ENCODE measurements at regions not wholly inside any gene's neighbourhood (a gene's known extent, or its start where the extent isn't known, plus 50 kb on each side); places are given as distances from the start of the nearest gene placed in this dataset.

GRCh38 chr12:97127061-97127460 lies 220.0 kb downstream of the NEDD1 start:
- Histone ChIP-seq H3K27ac (ENCODE audit: low read length in 2 of 2) (no peak overlapping the region), H3K4me1 (ENCODE audit: control insufficient read depth in 2 of 2, insufficient read depth in 2 of 2, low read length in 2 of 2) (no peaks in the 10 kb centered on the region), H4K20me1 (ENCODE audit: control insufficient read depth, insufficient read depth, low read length, poor library complexity, severe bottlenecking) (no peaks in the 10 kb centered on the region), H3K9me3 (ENCODE audit: control extremely low read depth in 1 of 3, control insufficient read depth in 2 of 3, insufficient read depth in 1 of 3, low read length in 2 of 3) (no peaks in the 10 kb centered on the region), H3K9ac (ENCODE audit: low read length) (no peak overlapping the region), H3K36me3 (replicated peaks in 1 of 2; ENCODE audit: control extremely low read depth in 1 of 2, control insufficient read depth in 1 of 2, extremely low read depth in 1 of 2, insufficient read depth in 2 of 2, low read length in 1 of 2) (no peaks in the 10 kb centered on the region), H2AFZ (ENCODE audit: insufficient read depth, low read depth, low read length, poor library complexity, severe bottlenecking) (no peak overlapping the region), H3K79me2 (ENCODE audit: control insufficient read depth, insufficient read depth, low read length) (no peaks in the 10 kb centered on the region), H3K4me3 (ENCODE audit: control extremely low read depth in 1 of 5, extremely low read depth in 1 of 5, insufficient read depth in 1 of 5, low read depth in 2 of 5, low read length in 4 of 5) (no peak overlapping the region), H3K4me2 (replicated peaks; ENCODE audit: low read depth, low read length, poor library complexity, severe bottlenecking) (no peak overlapping the region), H3K27me3 (replicated peaks in 1 of 4; ENCODE audit: control extremely low read depth in 1 of 4, control insufficient read depth in 3 of 4, insufficient read depth in 4 of 4, low read length in 3 of 4) (no peaks in the 10 kb centered on the region)
- POLR2A ChIA-PET = no interaction called here
- ATAC-seq (ENCODE audit: low read depth) = no peak
- no peaks in the 10 kb centered on the region for H3K9me3 Mint-ChIP-seq (ENCODE audit: insufficient read depth)
- WGBS (ENCODE audit: insufficient coverage) = 71% methylated on average over 1 of the region's 2 CpGs
- peaks cover 7% of the 10 kb centered on the region for H3K27me3 Mint-ChIP-seq
- no peak overlapping the region for H3K4me3 Mint-ChIP-seq
- DNase-seq = no peak
- H3K27ac Mint-ChIP-seq = no peak overlapping the region
- intact Hi-C loops (cut with micrococcal nuclease) = no loop called here
- H3K4me1 Mint-ChIP-seq = no peaks in the 10 kb centered on the region
- TF ChIP-seq EZH2 (IDR thresholded peaks at IDR 0.05; ENCODE audit: borderline replicate concordance, insufficient read depth, low read depth, low read length, poor library complexity, severe bottlenecking) (no peak), CTCF (IDR thresholded peaks at IDR 0.05) (no peak)
- CTCF ChIA-PET = interaction anchor here (1.0 to 1.7 kb wide), 2 partner anchors 15 to 22 kb away, joined by 3 read pairs; no protein-coding TSS in a partner anchor

- H3K27ac ChIP-seq (ENCODE audit: low read length in 2 of 2) = no peak overlapping the region
- Mint-ChIP-seq H3K4me1 (no peaks in the 10 kb centered on the region), H3K4me3 (no peak overlapping the region), H3K27me3 (peaks cover 9% of the 10 kb centered on the region), H3K9me3 (ENCODE audit: insufficient read depth) (no peaks in the 10 kb centered on the region), H3K27ac (no peak overlapping the region)
- POLR2A ChIA-PET = no interaction called here
- H2AFZ ChIP-seq (ENCODE audit: insufficient read depth, low read depth, low read length, poor library complexity, severe bottlenecking) = no peak overlapping the region
- H3K4me3 ChIP-seq (ENCODE audit: control extremely low read depth in 1 of 5, extremely low read depth in 1 of 5, insufficient read depth in 1 of 5, low read depth in 2 of 5, low read length in 4 of 5) = no peak overlapping the region
- no peak for TF ChIP-seq CTCF (IDR thresholded peaks at IDR 0.05)
- TF ChIP-seq EZH2 (IDR thresholded peaks at IDR 0.05; ENCODE audit: borderline replicate concordance, insufficient read depth, low read depth, low read length, poor library complexity, severe bottlenecking) = no peak
- H3K36me3 ChIP-seq (replicated peaks in 1 of 2; ENCODE audit: control extremely low read depth in 1 of 2, control insufficient read depth in 1 of 2, extremely low read depth in 1 of 2, insufficient read depth in 2 of 2, low read length in 1 of 2) = no peaks in the 10 kb centered on the region
- CTCF ChIA-PET = no interaction called here
- no peaks in the 10 kb centered on the region for H3K79me2 ChIP-seq (ENCODE audit: control insufficient read depth, insufficient read depth, low read length)
- no peaks in the 10 kb centered on the region for H3K9me3 ChIP-seq (ENCODE audit: control extremely low read depth in 1 of 3, control insufficient read depth in 2 of 3, insufficient read depth in 1 of 3, low read length in 2 of 3)
- H3K4me1 ChIP-seq (ENCODE audit: control insufficient read depth in 2 of 2, insufficient read depth in 2 of 2, low read length in 2 of 2) = no peaks in the 10 kb centered on the region
- ATAC-seq (ENCODE audit: low read depth) = no peak
- no CpG with 5 or more reads among the region's 4 CpGs for WGBS (ENCODE audit: insufficient coverage)
- H3K27me3 ChIP-seq (replicated peaks in 1 of 4; ENCODE audit: control extremely low read depth in 1 of 4, control insufficient read depth in 3 of 4, insufficient read depth in 4 of 4, low read length in 3 of 4) = no peaks in the 10 kb centered on the region
- intact Hi-C loops (cut with micrococcal nuclease) = no loop called here
- H3K4me2 ChIP-seq (replicated peaks; ENCODE audit: low read depth, low read length, poor library complexity, severe bottlenecking) = no peak overlapping the region
- no peaks in the 10 kb centered on the region for H4K20me1 ChIP-seq (ENCODE audit: control insufficient read depth, insufficient read depth, low read length, poor library complexity, severe bottlenecking)
- no peak overlapping the region for H3K9ac ChIP-seq (ENCODE audit: low read length)
- DNase-seq = no peak
Measured at GRCh38 chr12:97131220-97131981, 224.3 kb downstream of the NEDD1 start.

Data from B cell (primary cell).